IMR-90 (cell line): ENCODE measurements at regions not wholly inside any gene's neighbourhood (a gene's known extent, or its start where the extent isn't known, plus 50 kb on each side); places are given as distances from the start of the nearest gene placed in this dataset.

Experiments used
- ATAC-seq: fragments of 200-7000 bp; cut with Tn5 transposase; 2 replicates; pipeline ENCODE4 v1.9.1; 2020; ENCODE audit warnings: low read depth, mild to moderate bottlenecking, moderate library complexity
- BruUV-seq: library from RNA; stranded (reverse); fragments of 400-500 nt; replicated peaks from 2 replicates; lab custom pipeline; 2021; lab: Mats Ljungman, UMichigan
- CTCF ChIA-PET: fragments of 300-600 bp; formaldehyde crosslinking; extraction: SDS; loops from one replicate; lab custom pipeline; 2021; ENCODE audit warnings: antibody characterized with exemption; lab: Yijun Ruan, JAX
- POLR2A ChIA-PET: fragments of 300-600 bp; sonication (Branson Sonifier 250); formaldehyde crosslinking; loops from one replicate; lab custom pipeline; 2022; ENCODE audit warnings: antibody characterized with exemption; ENCODE audit not compliant: unreplicated experiment; lab: Charles Lee
- DNase-seq: peaks from one replicate; pipeline ENCODE4 v3.0.0; 2013
- H2AFZ ChIP-seq: replicated peaks from 2 replicates; pipeline ENCODE3; 2013; ENCODE audit warnings: low read length, mild to moderate bottlenecking; ENCODE audit not compliant: poor library complexity
- H2AK5ac ChIP-seq: 2 replicates; pipeline ENCODE4 v1.6.1; 2013; ENCODE audit warnings: low read depth, low read length, inconsistent platforms
- H2AK9ac ChIP-seq: replicated peaks from 2 replicates; pipeline ENCODE3; 2013; ENCODE audit warnings: mild to moderate bottlenecking, low read depth, low read length, moderate library complexity; ENCODE audit not compliant: poor library complexity
- H2BK120ac ChIP-seq: 2 replicates; pipeline ENCODE4 v1.6.1; 2013; ENCODE audit warnings: low read depth, low read length, inconsistent platforms
- H2BK15ac ChIP-seq: 3 replicates; pipeline ENCODE4 v1.6.1; 2013; ENCODE audit warnings: low read depth, low read length, inconsistent platforms
- H2BK20ac ChIP-seq: 2 replicates; pipeline ENCODE4 v1.6.1; 2013; ENCODE audit warnings: low read depth, mild to moderate bottlenecking, inconsistent platforms, low read length, moderate library complexity
- H2BK5ac ChIP-seq: 2 replicates; pipeline ENCODE4 v1.6.1; 2013; ENCODE audit warnings: mild to moderate bottlenecking, low read depth, low read length, inconsistent platforms; ENCODE audit not compliant: poor library complexity, severe bottlenecking
- H3K14ac ChIP-seq: replicated peaks from 2 replicates; pipeline ENCODE4 v1.6.1; 2013; ENCODE audit warnings: low read depth, low read length, inconsistent platforms
- H3K18ac ChIP-seq: 2 replicates; pipeline ENCODE4 v1.6.1; 2013; ENCODE audit warnings: low read depth, low read length, control low read depth
- H3K23ac ChIP-seq: 2 replicates; pipeline ENCODE4 v1.6.1; 2013; ENCODE audit warnings: low read depth, low read length, inconsistent platforms
- H3K27ac ChIP-seq: 2 replicates; pipeline ENCODE4 v1.5.1; 2013; ENCODE audit warnings: mild to moderate bottlenecking, control low read depth, low read length; ENCODE audit not compliant: insufficient read depth
- H3K27me3 ChIP-seq: 2 replicates; pipeline ENCODE4 v1.6.1; 2013; ENCODE audit warnings: low read length; ENCODE audit not compliant: control insufficient read depth, insufficient read depth
- H3K36me3 ChIP-seq: 2 replicates; pipeline ENCODE4 v1.6.1; 2013; ENCODE audit warnings: low read length, mixed read lengths; ENCODE audit not compliant: control insufficient read depth, insufficient read depth
- H3K4ac ChIP-seq: 2 replicates; pipeline ENCODE4 v1.6.1; 2013; ENCODE audit warnings: low read depth, low read length, inconsistent platforms
- H3K4me1 ChIP-seq: 2 replicates; pipeline ENCODE4 v1.6.1; 2013; ENCODE audit warnings: low read length, mixed read lengths; ENCODE audit not compliant: control insufficient read depth, insufficient read depth
- H3K4me2 ChIP-seq: 2 replicates; pipeline ENCODE4 v1.6.1; 2013; ENCODE audit warnings: low read depth, mild to moderate bottlenecking, control low read depth, low read length, moderate library complexity
- H3K4me3 ChIP-seq: 2 replicates; pipeline ENCODE4 v1.5.1; 2013; ENCODE audit warnings: low read depth, mild to moderate bottlenecking, control low read depth, low read length, moderate library complexity; ENCODE audit not compliant: insufficient read depth
- H3K56ac ChIP-seq: 2 replicates; pipeline ENCODE4 v1.6.1; 2013; ENCODE audit warnings: low read length, inconsistent platforms; ENCODE audit not compliant: insufficient read depth; ENCODE audit errors: extremely low read depth
- H3K79me1 ChIP-seq, 2 experiments: 2 replicates each; pipeline ENCODE4 v1.6.1; 2013; ENCODE audit warnings: low read length in 2 of 2, inconsistent platforms in 1 of 2, low read depth in 1 of 2
- H3K9ac ChIP-seq: 2 replicates; pipeline ENCODE4 v1.6.1; 2013; ENCODE audit warnings: low read depth, low read length, control low read depth
- H3K9me1 ChIP-seq: 2 replicates; pipeline ENCODE4 v1.6.1; 2013; ENCODE audit warnings: low read length, inconsistent platforms; ENCODE audit not compliant: insufficient read depth
- H3K9me3 ChIP-seq: 2 replicates; pipeline ENCODE4 v1.6.1; 2013; ENCODE audit warnings: low read length; ENCODE audit not compliant: control insufficient read depth, insufficient read depth
- H4K20me1 ChIP-seq: 2 replicates; pipeline ENCODE4 v1.6.1; 2013; ENCODE audit warnings: low read length, inconsistent platforms; ENCODE audit not compliant: insufficient read depth
- H4K5ac ChIP-seq: 2 replicates; pipeline ENCODE4 v1.6.1; 2013; ENCODE audit warnings: mild to moderate bottlenecking, low read depth, low read length, control low read depth
- H4K8ac ChIP-seq, 2 experiments: 2 replicates each; pipeline ENCODE4 v1.6.1; 2013; ENCODE audit warnings: low read depth in 2 of 2, low read length in 2 of 2, control low read depth in 1 of 2, inconsistent platforms in 1 of 2
- H4K91ac ChIP-seq: 2 replicates; pipeline ENCODE4 v1.6.1; 2013; ENCODE audit warnings: low read depth, low read length, inconsistent platforms; ENCODE audit not compliant: insufficient read depth
- BHLHE40 ChIP-seq: fragments of 150-350 bp; IDR thresholded peaks from 2 replicates; pipeline ENCODE4 v1.6.1; 2016; ENCODE audit warnings: mild to moderate bottlenecking, low read depth, low read length
- CEBPB ChIP-seq: IDR thresholded peaks from 2 replicates; pipeline ENCODE4 v1.6.1; 2012; ENCODE audit warnings: low read depth, low read length, improper control_type of control experiment
- CHD1 ChIP-seq: IDR thresholded peaks from 2 replicates; pipeline ENCODE4 v1.6.1; 2012; ENCODE audit warnings: low read depth, low read length, improper control_type of control experiment
- CTCF ChIP-seq: conservative IDR thresholded peaks from 2 replicates; pipeline ENCODE4 v1.5.1; 2012; ENCODE audit warnings: mild to moderate bottlenecking, low read depth, low read length, improper control_type of control experiment
- ELK1 ChIP-seq: fragments of 150-350 bp; IDR thresholded peaks from 2 replicates; pipeline ENCODE4 v1.6.1; 2016; ENCODE audit warnings: low read depth, mild to moderate bottlenecking, low read length, moderate library complexity, borderline replicate concordance
- FOS ChIP-seq: fragments of 150-350 bp; IDR thresholded peaks from 2 replicates; pipeline ENCODE4 v1.6.1; 2016; ENCODE audit warnings: low read depth, low read length
- MAFK ChIP-seq: IDR thresholded peaks from 2 replicates; pipeline ENCODE4 v1.6.1; 2012; ENCODE audit warnings: low read depth, low read length, improper control_type of control experiment
- MAZ ChIP-seq: IDR thresholded peaks from 2 replicates; pipeline ENCODE4 v1.6.1; 2012; ENCODE audit warnings: low read depth, mild to moderate bottlenecking, low read length, improper control_type of control experiment, moderate library complexity, borderline replicate concordance
- MXI1 ChIP-seq: IDR thresholded peaks from 2 replicates; pipeline ENCODE4 v1.6.1; 2012; ENCODE audit warnings: low read depth, mild to moderate bottlenecking, low read length, moderate library complexity, borderline replicate concordance
- NFE2L2 ChIP-seq: fragments of 150-350 bp; IDR thresholded peaks from 2 replicates; pipeline ENCODE4 v1.6.1; 2016; ENCODE audit warnings: low read depth, mild to moderate bottlenecking, low read length
- POLR2A ChIP-seq: IDR thresholded peaks from 2 replicates; pipeline ENCODE4 v1.6.1; 2012; ENCODE audit warnings: mild to moderate bottlenecking, low read depth, low read length
- RAD21 ChIP-seq: IDR thresholded peaks from 2 replicates; pipeline ENCODE4 v1.6.1; 2012; ENCODE audit warnings: low read length, improper control_type of control experiment
- RCOR1 ChIP-seq: IDR thresholded peaks from 2 replicates; pipeline ENCODE4 v1.6.1; 2012; ENCODE audit warnings: mild to moderate bottlenecking, low read length, improper control_type of control experiment; ENCODE audit not compliant: insufficient replicate concordance
- RFX5 ChIP-seq: IDR thresholded peaks from 2 replicates; pipeline ENCODE4 v1.8.0; 2012; ENCODE audit warnings: low read depth, mild to moderate bottlenecking, low read length, moderate library complexity
- USF2 ChIP-seq: fragments of 150-350 bp; IDR thresholded peaks from 2 replicates; pipeline ENCODE4 v1.6.1; 2017; ENCODE audit warnings: mild to moderate bottlenecking, antibody characterized with exemption, low read length, low read depth
- WGBS, 2 experiments: methylation state at CpG; one replicate each; pipeline versions ENCODE4 v1.1.5 to v1.1.7; 2013; ENCODE audit warnings: missing lambda C conversion rate in 2 of 2; ENCODE audit not compliant: insufficient read length in 1 of 2; ENCODE audit errors: extremely low coverage in 2 of 2; 5-methylcytosine and 5-hydroxymethylcytosine counted together
- dilution Hi-C: fragments of 300-500 bp; cut with HindIII; formaldehyde crosslinking; loops from one replicate; pipeline ENCODE4 v1.14.3; 2018; ENCODE audit warnings: low sequenced_read_pairs; ENCODE audit not compliant: unreplicated experiment
- in situ Hi-C: fragments of 300-500 bp; cut with MboI; formaldehyde crosslinking; loops from 3 replicates; pipeline ENCODE4 v1.14.3; 2019; ENCODE audit warnings: low sequenced_read_pairs, inconsistent platforms, mixed read lengths
- intact Hi-C: fragments of 100-400 bp; cut with micrococcal nuclease; formaldehyde crosslinking; loops from 2 replicates; pipeline ENCODE4 v1.10.0; 2022

- Histone ChIP-seq H3K9me3 (no peaks in the 10 kb centered on the region), H3K9ac (no peak overlapping the region), H4K5ac (no peak overlapping the region), H3K79me1 (no peaks in the 10 kb centered on the region), H4K8ac (no peak overlapping the region), H3K56ac (no peak overlapping the region), H3K27me3 (peaks cover 4% of the 10 kb centered on the region), H3K4me3 (no peak overlapping the region), H3K23ac (no peak overlapping the region), H3K36me3 (no peaks in the 10 kb centered on the region), H2BK120ac (no peak overlapping the region), H3K27ac (no peak overlapping the region), H3K4ac (no peak overlapping the region), H4K91ac (no peak overlapping the region), H2AK9ac (no peak overlapping the region), H2BK15ac (no peak overlapping the region), H3K4me1 (no peaks in the 10 kb centered on the region), H3K9me1 (no peaks in the 10 kb centered on the region), H2BK5ac (no peak overlapping the region), H3K4me2 (no peak overlapping the region), H3K14ac (no peak overlapping the region), H2AFZ (no peak overlapping the region), H3K18ac (no peak overlapping the region), H4K20me1 (no peaks in the 10 kb centered on the region), H2BK20ac (no peak overlapping the region), H2AK5ac (no peak overlapping the region)
- POLR2A ChIA-PET = no interaction called here
- CTCF ChIA-PET = interaction anchor here (0.7 kb wide), 1 partner anchor 9 kb away, joined by 4 read pairs; no protein-coding TSS in a partner anchor
- no peak for TF ChIP-seq CEBPB
- no peak for TF ChIP-seq CTCF
- no peak for TF ChIP-seq BHLHE40
- no peak for TF ChIP-seq FOS
- TF ChIP-seq MAZ = no peak
- TF ChIP-seq RFX5 = no peak
- TF ChIP-seq MXI1 = no peak
- no peak for TF ChIP-seq RCOR1
- no peak for TF ChIP-seq POLR2A
- TF ChIP-seq USF2 = no peak
- no peak for TF ChIP-seq MAFK
- no peak for TF ChIP-seq NFE2L2
- no peak for TF ChIP-seq ELK1
- TF ChIP-seq CHD1 = no peak
- no peak for TF ChIP-seq RAD21
- no TSS peak for BruUV-seq
- WGBS, 2 experiments = no CpG with 5 or more reads among the region's 2 CpGs
- intact Hi-C loops (no loop called here), in situ Hi-C loops (no loop called here), dilution Hi-C loops (no loop called here)
- no peak for ATAC-seq
- DNase-seq = no peak
These were observed 108.3 kb upstream of the TAPT1 start for GRCh38 chr4:16334601-16335000.
